ENCODE measurements at regions not wholly inside any gene's neighbourhood (a gene's known extent, or its start where the extent isn't known, plus 50 kb on each side); places are given as distances from the start of the nearest gene placed in this dataset.

DNA sequence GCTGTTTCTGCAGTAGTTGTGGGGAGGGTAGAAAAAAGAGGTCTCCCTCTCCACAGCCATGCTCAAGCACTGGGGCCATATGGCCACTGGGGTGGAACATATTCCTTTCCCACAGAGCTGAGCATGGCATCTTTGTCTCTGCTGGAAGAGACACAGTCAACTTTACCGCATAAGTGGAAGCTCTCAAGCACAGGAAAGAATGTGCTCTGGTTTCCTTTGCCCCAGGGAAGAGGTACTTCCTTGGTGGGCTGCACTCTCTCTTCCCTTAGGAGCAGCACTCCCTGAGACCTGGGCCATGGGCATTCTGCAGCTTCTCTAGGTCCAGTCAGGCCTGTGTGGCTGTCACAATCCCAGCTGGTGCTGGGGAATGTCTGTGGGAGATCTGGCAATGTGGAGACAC, 168.5 kb upstream of the ACTBL2 start:
- Histone ChIP-seq H3K27ac (ENCODE audit: low read depth in 1 of 2, low read length in 2 of 2) (peak overlapping the region; percentile 87 to 93), H3K9me3 (ENCODE audit: control insufficient read depth in 4 of 4, low read length in 3 of 4) (no peaks in the 10 kb centered on the region), H3K4me1 (ENCODE audit: control insufficient read depth in 4 of 4, insufficient read depth in 4 of 4, low read length in 3 of 4) (peaks cover 0 to 32% (median 10%) of the 10 kb centered on the region in 4 donors), H3K36me3 (ENCODE audit: control insufficient read depth in 4 of 4, insufficient read depth in 3 of 4, low read depth in 1 of 4, low read length in 3 of 4) (no peaks in the 10 kb centered on the region), H3K27me3 (ENCODE audit: control insufficient read depth in 4 of 4, insufficient read depth in 4 of 4, low read length in 3 of 4) (no peaks in the 10 kb centered on the region), H3K9ac (ENCODE audit: low read depth in 1 of 2, low read length in 2 of 2) (peak overlapping the region; percentile 45 to 62), H3K4me3 (ENCODE audit: low read depth in 1 of 3, low read length in 3 of 3) (peak overlapping the region; percentile 39 to 79 (median 62))
- 80% methylated on average over 1 of the region's 1 CpG for WGBS
- TF ChIP-seq HNF4G (IDR thresholded peaks at IDR 0.05) (no peak), GABPA (IDR thresholded peaks at IDR 0.05 in 1 of 2, conservative IDR thresholded peaks at IDR 0.05 in 1 of 2) (no peak), FOXA2 (IDR thresholded peaks at IDR 0.05) (no peak), JUND (IDR thresholded peaks at IDR 0.05) (no peak), RXRA (IDR thresholded peaks at IDR 0.05) (no peak), ATF3 (IDR thresholded peaks at IDR 0.05) (no peak), TAF1 (conservative IDR thresholded peaks at IDR 0.05) (no peak), EGR1 (IDR thresholded peaks at IDR 0.05; ENCODE audit: low read depth in 2 of 2) (no peak), MAX (IDR thresholded peaks at IDR 0.05) (no peak), NR2F2 (IDR thresholded peaks at IDR 0.05) (no peak), ZBTB33 (IDR thresholded peaks at IDR 0.05) (no peak), REST (IDR thresholded peaks at IDR 0.05) (no peak), RAD21 (IDR thresholded peaks at IDR 0.05) (no peak), SP1 (IDR thresholded peaks at IDR 0.05) (no peak), FOXA1 (IDR thresholded peaks at IDR 0.05) (no peak), HNF4A (conservative IDR thresholded peaks at IDR 0.05) (no peak), YY1 (IDR thresholded peaks at IDR 0.05) (no peak)
- TF ChIP-seq, protein P1, sequence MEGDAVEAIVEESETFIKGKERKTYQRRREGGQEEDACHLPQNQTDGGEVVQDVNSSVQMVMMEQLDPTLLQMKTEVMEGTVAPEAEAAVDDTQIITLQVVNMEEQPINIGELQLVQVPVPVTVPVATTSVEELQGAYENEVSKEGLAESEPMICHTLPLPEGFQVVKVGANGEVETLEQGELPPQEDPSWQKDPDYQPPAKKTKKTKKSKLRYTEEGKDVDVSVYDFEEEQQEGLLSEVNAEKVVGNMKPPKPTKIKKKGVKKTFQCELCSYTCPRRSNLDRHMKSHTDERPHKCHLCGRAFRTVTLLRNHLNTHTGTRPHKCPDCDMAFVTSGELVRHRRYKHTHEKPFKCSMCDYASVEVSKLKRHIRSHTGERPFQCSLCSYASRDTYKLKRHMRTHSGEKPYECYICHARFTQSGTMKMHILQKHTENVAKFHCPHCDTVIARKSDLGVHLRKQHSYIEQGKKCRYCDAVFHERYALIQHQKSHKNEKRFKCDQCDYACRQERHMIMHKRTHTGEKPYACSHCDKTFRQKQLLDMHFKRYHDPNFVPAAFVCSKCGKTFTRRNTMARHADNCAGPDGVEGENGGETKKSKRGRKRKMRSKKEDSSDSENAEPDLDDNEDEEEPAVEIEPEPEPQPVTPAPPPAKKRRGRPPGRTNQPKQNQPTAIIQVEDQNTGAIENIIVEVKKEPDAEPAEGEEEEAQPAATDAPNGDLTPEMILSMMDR (IDR thresholded peaks at IDR 0.05; ENCODE audit: low read depth, low read length, missing input control), result no peak
- DNase-seq (ENCODE audit: low spot score), result no peak

All from liver (tissue), 8 donors.